ENCODE measurements at regions not wholly inside any gene's neighbourhood (a gene's known extent, or its start where the extent isn't known, plus 50 kb on each side); places are given as distances from the start of the nearest gene placed in this dataset.
"Not testable (repeated sequence)": the region's sequence is repeated elsewhere in the genome, so short reads cannot be mapped to it uniquely, and the experiment has no call there.

- Histone ChIP-seq H3K36me3 (no peaks in the 10 kb centered on the region), H3K9me3 (no peaks in the 10 kb centered on the region), H3K4me3 (ENCODE audit: low read depth, low read length) (no peak overlapping the region), H3K4me1 (no peaks in the 10 kb centered on the region), H3K27me3 (no peaks in the 10 kb centered on the region)
- TF ChIP-seq, protein P1, sequence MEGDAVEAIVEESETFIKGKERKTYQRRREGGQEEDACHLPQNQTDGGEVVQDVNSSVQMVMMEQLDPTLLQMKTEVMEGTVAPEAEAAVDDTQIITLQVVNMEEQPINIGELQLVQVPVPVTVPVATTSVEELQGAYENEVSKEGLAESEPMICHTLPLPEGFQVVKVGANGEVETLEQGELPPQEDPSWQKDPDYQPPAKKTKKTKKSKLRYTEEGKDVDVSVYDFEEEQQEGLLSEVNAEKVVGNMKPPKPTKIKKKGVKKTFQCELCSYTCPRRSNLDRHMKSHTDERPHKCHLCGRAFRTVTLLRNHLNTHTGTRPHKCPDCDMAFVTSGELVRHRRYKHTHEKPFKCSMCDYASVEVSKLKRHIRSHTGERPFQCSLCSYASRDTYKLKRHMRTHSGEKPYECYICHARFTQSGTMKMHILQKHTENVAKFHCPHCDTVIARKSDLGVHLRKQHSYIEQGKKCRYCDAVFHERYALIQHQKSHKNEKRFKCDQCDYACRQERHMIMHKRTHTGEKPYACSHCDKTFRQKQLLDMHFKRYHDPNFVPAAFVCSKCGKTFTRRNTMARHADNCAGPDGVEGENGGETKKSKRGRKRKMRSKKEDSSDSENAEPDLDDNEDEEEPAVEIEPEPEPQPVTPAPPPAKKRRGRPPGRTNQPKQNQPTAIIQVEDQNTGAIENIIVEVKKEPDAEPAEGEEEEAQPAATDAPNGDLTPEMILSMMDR (IDR thresholded peaks at IDR 0.05; ENCODE audit: low read depth, low read length) = no peak
- DNase-seq = no peak
These were observed 235.0 kb downstream of the TENT5A start for GRCh38 chr6:81517455-81517854.

- DNase-seq = no peak
- H3K4me1 ChIP-seq = no peaks in the 10 kb centered on the region
- H3K4me3 ChIP-seq (ENCODE audit: low read depth, low read length) = no peak overlapping the region
- TF ChIP-seq, protein P1 (IDR thresholded peaks at IDR 0.05; ENCODE audit: low read depth, low read length) = no peak
- H3K27me3 ChIP-seq = no peaks in the 10 kb centered on the region
- H3K36me3 ChIP-seq = no peaks in the 10 kb centered on the region
- no peaks in the 10 kb centered on the region for H3K9me3 ChIP-seq
These were observed 236.7 kb downstream of the TENT5A start for GRCh38 chr6:81515562-81516453.

GRCh38 chr6:81514195-81514594 is 238.3 kb downstream of the TENT5A start:
- H3K9me3 ChIP-seq; H3K4me1 ChIP-seq; H3K27me3 ChIP-seq; DNase-seq; H3K4me3 ChIP-seq (ENCODE audit: low read depth, low read length); H3K36me3 ChIP-seq: not testable (repeated sequence)

- Histone ChIP-seq H3K9me3 (no peaks in the 10 kb centered on the region), H3K36me3 (no peaks in the 10 kb centered on the region), H3K4me3 (ENCODE audit: low read depth, low read length) (no peak overlapping the region), H3K4me1 (no peaks in the 10 kb centered on the region), H3K27me3 (no peaks in the 10 kb centered on the region)
- no peak for DNase-seq
- TF ChIP-seq, protein P1 (IDR thresholded peaks at IDR 0.05; ENCODE audit: low read depth, low read length) = no peak
These were observed 241.1 kb downstream of the TENT5A start for GRCh38 chr6:81511423-81511822.

GRCh38 chr6:81495999-81496398 is 256.5 kb downstream of the TENT5A start:
- DNase-seq = no peak
- Histone ChIP-seq H3K4me1 (no peaks in the 10 kb centered on the region), H3K9me3 (no peaks in the 10 kb centered on the region), H3K36me3 (no peaks in the 10 kb centered on the region), H3K27me3 (no peaks in the 10 kb centered on the region), H3K4me3 (ENCODE audit: low read depth, low read length) (no peak overlapping the region)
- TF ChIP-seq, protein P1 (IDR thresholded peaks at IDR 0.05; ENCODE audit: low read depth, low read length) = no peak

GRCh38 chr6:81491454-81492101 is 260.9 kb downstream of the TENT5A start:
- H3K36me3 ChIP-seq = no peaks in the 10 kb centered on the region
- H3K27me3 ChIP-seq = no peaks in the 10 kb centered on the region
- H3K9me3 ChIP-seq = no peaks in the 10 kb centered on the region
- H3K4me3 ChIP-seq (ENCODE audit: low read depth, low read length) = no peak overlapping the region
- no peaks in the 10 kb centered on the region for H3K4me1 ChIP-seq
- DNase-seq = no peak
- TF ChIP-seq, protein P1 (IDR thresholded peaks at IDR 0.05; ENCODE audit: low read depth, low read length) = no peak
